Peyer's patch (tissue), 4 donors: ENCODE measurements at regions not wholly inside any gene's neighbourhood (a gene's known extent, or its start where the extent isn't known, plus 50 kb on each side); places are given as distances from the start of the nearest gene placed in this dataset.

Experiments
- CTCF ChIP-seq, 6 experiments: fragments of 450-650 bp in 4 of 6; fragments of 200-600 bp in 2 of 6; sonication (generic) in 1 of 6; IDR thresholded peaks; one replicate each; pipeline ENCODE4 v1.5.1; 2017 to 2019; ENCODE audit warnings: antibody characterized with exemption in 6 of 6, mild to moderate bottlenecking in 3 of 6, moderate library complexity in 1 of 6
- POLR2A ChIP-seq, 2 donors: fragments of 450-650 bp; IDR thresholded peaks; one replicate each; pipeline ENCODE4 v1.5.1; 2017; ENCODE audit warnings: antibody characterized with exemption in 2 of 2, mild to moderate bottlenecking in 2 of 2, moderate library complexity in 2 of 2

DNA sequence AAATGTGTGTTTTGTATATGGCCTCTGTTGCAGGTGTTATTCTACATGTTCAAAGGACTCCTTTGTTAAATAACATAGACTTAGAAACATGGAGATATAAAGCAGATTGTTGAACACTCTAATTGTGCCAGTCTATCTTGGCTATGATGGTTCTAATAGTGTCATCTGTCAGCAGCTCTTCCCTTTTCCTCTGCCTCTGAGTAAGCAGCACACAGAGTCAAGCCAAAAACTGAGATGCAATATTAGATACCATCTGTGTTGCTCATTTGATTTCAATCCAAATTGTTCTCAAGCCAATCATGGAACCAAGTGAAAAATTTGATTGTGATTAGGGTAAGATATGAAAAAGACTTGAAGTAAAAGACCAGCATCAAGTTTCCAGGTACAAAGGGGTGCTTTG lies 871.1 kb upstream of the MGAT4C start:
- no peak for TF ChIP-seq CTCF (IDR thresholded peaks at IDR 0.05)
- no peak for TF ChIP-seq POLR2A (IDR thresholded peaks at IDR 0.05)
